ENCODE measurements at regions not wholly inside any gene's neighbourhood (a gene's known extent, or its start where the extent isn't known, plus 50 kb on each side); places are given as distances from the start of the nearest gene placed in this dataset.

DNA sequence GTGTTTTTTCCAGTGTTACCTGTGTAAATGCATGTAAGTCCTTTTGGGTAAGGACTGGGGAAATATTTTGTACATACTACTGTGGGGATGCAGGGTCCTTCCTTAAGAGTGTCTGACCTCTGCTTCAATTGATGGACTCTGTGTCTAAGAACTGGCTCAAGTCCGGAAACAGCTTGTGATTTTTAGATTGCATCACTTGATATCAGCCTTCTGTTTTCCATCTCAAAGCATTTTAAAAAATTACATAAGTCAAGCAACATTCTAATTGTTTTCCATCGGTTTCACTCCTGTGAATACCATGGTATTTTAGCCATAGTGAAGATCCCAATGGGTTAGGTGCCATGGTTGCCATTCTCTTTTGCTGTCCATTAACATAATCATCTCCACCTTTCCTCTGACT lies 597.6 kb downstream of the SQOR start:
- Histone ChIP-seq H2AFZ (ENCODE audit: low read depth, low read length, poor library complexity, severe bottlenecking) (no peak overlapping the region), H3K4me2 (ENCODE audit: low read length) (no peak overlapping the region), H4K20me1 (ENCODE audit: insufficient read depth) (no peaks in the 10 kb centered on the region), H3K4me1 (ENCODE audit: control insufficient read depth in 1 of 2, insufficient read depth in 2 of 2, low read length in 2 of 2) (no peaks in the 10 kb centered on the region), H3K9ac (ENCODE audit: low read length) (no peak overlapping the region), H3K9me3 (ENCODE audit: control insufficient read depth in 1 of 2, insufficient read depth in 1 of 2, low read depth in 1 of 2, low read length in 2 of 2) (peaks cover 12 to 22% of the 10 kb centered on the region in 2 experiments; a peak in 2 of 4 replicates), H3K4me3 (replicated peaks in 1 of 2; ENCODE audit: low read depth in 1 of 2, low read length in 2 of 2) (no peak overlapping the region), H3K27ac (ENCODE audit: low read depth, low read length) (no peak overlapping the region), H3K9me2 (ENCODE audit: insufficient read depth) (no peaks in the 10 kb centered on the region), H3K36me3 (ENCODE audit: control insufficient read depth in 1 of 2, insufficient read depth in 2 of 2, low read length in 2 of 2) (no peaks in the 10 kb centered on the region), H3K27me3 (ENCODE audit: insufficient read depth, low read length) (no peaks in the 10 kb centered on the region), H3K79me2 (ENCODE audit: insufficient read depth, low read length) (no peaks in the 10 kb centered on the region)
- DNase-seq (ENCODE audit: low read depth, low spot score) (no peak), ATAC-seq (no peak)
- POLR2A ChIA-PET: no interaction called here
- RAD21 ChIA-PET (ENCODE audit: low non-redundant PET in 1 of 2, low total read pairs in 2 of 2, uncharacterized antibody in 2 of 2, unreplicated experiment in 2 of 2): no interaction called here
- TF ChIP-seq POLR2AphosphoS5 (IDR thresholded peaks at IDR 0.05; ENCODE audit: low read depth, low read length) (no peak), CBX3 (IDR thresholded peaks at IDR 0.05; ENCODE audit: low read depth) (no peak), YY1 (IDR thresholded peaks at IDR 0.05; ENCODE audit: extremely low read depth, insufficient replicate concordance, low read depth, low read length) (no peak), ELF1 (IDR thresholded peaks at IDR 0.05; ENCODE audit: borderline replicate concordance, low read depth) (no peak), SIN3A (IDR thresholded peaks at IDR 0.05; ENCODE audit: low read depth) (no peak), EZH2phosphoT487 (IDR thresholded peaks at IDR 0.05; ENCODE audit: borderline replicate concordance) (no peak), ZNF274 (IDR thresholded peaks at IDR 0.05; ENCODE audit: low read depth, low read length) (no peak), TCF7L2 (IDR thresholded peaks at IDR 0.05; ENCODE audit: borderline replicate concordance, extremely low read depth, insufficient read depth, insufficient read length) (no peak), POLR2A (IDR thresholded peaks at IDR 0.05; ENCODE audit: borderline replicate concordance, extremely low read depth, insufficient read depth, insufficient read length) (no peak), ZFX (IDR thresholded peaks at IDR 0.05) (no peak), JUND (IDR thresholded peaks at IDR 0.05) (no peak), SRF (IDR thresholded peaks at IDR 0.05; ENCODE audit: low read depth) (no peak), CEBPB (IDR thresholded peaks at IDR 0.05; ENCODE audit: low read depth) (no peak), FOSL1 (IDR thresholded peaks at IDR 0.05; ENCODE audit: low read depth) (no peak)
- TF ChIP-seq, protein P1, sequence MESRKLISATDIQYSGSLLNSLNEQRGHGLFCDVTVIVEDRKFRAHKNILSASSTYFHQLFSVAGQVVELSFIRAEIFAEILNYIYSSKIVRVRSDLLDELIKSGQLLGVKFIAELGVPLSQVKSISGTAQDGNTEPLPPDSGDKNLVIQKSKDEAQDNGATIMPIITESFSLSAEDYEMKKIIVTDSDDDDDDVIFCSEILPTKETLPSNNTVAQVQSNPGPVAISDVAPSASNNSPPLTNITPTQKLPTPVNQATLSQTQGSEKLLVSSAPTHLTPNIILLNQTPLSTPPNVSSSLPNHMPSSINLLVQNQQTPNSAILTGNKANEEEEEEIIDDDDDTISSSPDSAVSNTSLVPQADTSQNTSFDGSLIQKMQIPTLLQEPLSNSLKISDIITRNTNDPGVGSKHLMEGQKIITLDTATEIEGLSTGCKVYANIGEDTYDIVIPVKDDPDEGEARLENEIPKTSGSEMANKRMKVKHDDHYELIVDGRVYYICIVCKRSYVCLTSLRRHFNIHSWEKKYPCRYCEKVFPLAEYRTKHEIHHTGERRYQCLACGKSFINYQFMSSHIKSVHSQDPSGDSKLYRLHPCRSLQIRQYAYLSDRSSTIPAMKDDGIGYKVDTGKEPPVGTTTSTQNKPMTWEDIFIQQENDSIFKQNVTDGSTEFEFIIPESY (IDR thresholded peaks at IDR 0.05; ENCODE audit: extremely low read depth, insufficient replicate concordance, low read length): no peak
- TF ChIP-seq, protein P2, sequence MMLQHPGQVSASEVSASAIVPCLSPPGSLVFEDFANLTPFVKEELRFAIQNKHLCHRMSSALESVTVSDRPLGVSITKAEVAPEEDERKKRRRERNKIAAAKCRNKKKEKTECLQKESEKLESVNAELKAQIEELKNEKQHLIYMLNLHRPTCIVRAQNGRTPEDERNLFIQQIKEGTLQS (IDR thresholded peaks at IDR 0.05): no peak
- intact Hi-C loops (cut with micrococcal nuclease): no loop called here
- CTCF ChIA-PET: no interaction called here
- no TSS peak for BruUV-seq (replicated peaks)

Measured in HCT116 (cell line).